ENCODE measurements at regions not wholly inside any gene's neighbourhood (a gene's known extent, or its start where the extent isn't known, plus 50 kb on each side); places are given as distances from the start of the nearest gene placed in this dataset.

- Histone ChIP-seq H3K27me3 (ENCODE audit: control insufficient read depth in 2 of 2, insufficient read depth in 2 of 2, low read length in 2 of 2) (no peaks in the 10 kb centered on the region), H3K36me3 (ENCODE audit: control insufficient read depth in 2 of 2, extremely low read depth in 1 of 2, insufficient read depth in 2 of 2, low read length in 2 of 2) (no peaks in the 10 kb centered on the region), H3K4me2 (ENCODE audit: insufficient read depth, low read length) (no peak overlapping the region), H3K9ac (replicated peaks; ENCODE audit: extremely low read depth, insufficient read depth, low read length) (no peak overlapping the region), H3K9me1 (replicated peaks; ENCODE audit: control insufficient read depth, extremely low read depth, insufficient read depth, low read length) (no peaks in the 10 kb centered on the region), H3K4me1 (ENCODE audit: control insufficient read depth, extremely low read depth, insufficient read depth, low read length) (no peaks in the 10 kb centered on the region), H3K4me3 (replicated peaks in 1 of 3; ENCODE audit: insufficient read depth in 1 of 3, low read depth in 1 of 3, low read length in 3 of 3) (no peak overlapping the region), H4K20me1 (replicated peaks; ENCODE audit: control insufficient read depth, extremely low read depth, insufficient read depth, low read length) (no peaks in the 10 kb centered on the region), H2AFZ (ENCODE audit: low read depth, low read length) (no peak overlapping the region), H3K79me2 (ENCODE audit: control insufficient read depth, insufficient read depth, low read length) (no peaks in the 10 kb centered on the region), H3K9me3 (replicated peaks; ENCODE audit: control insufficient read depth, insufficient read depth, low read length) (no peaks in the 10 kb centered on the region), H3K27ac (ENCODE audit: insufficient read depth, low read depth, low read length) (no peak overlapping the region)
- dilution Hi-C loops (cut with MboI; ENCODE audit: extremely low pct_ligation_motif_present, low sequenced_read_pairs): no loop called here
- TF ChIP-seq GATA2 (IDR thresholded peaks at IDR 0.05; ENCODE audit: insufficient read depth, insufficient read length, low read depth, low read length) (no peak), EZH2 (IDR thresholded peaks at IDR 0.05; ENCODE audit: borderline replicate concordance, low read depth, low read length, severe bottlenecking) (no peak), JUN (IDR thresholded peaks at IDR 0.05; ENCODE audit: borderline replicate concordance, insufficient read depth, insufficient read length, low read depth) (no peak), POLR2AphosphoS5 (IDR thresholded peaks at IDR 0.05; ENCODE audit: insufficient read depth, low read depth, low read length) (no peak), POLR2A (IDR thresholded peaks at IDR 0.05; ENCODE audit: low read depth, low read length) (no peak), FOS (IDR thresholded peaks at IDR 0.05; ENCODE audit: borderline replicate concordance, insufficient read depth, low read length) (no peak), MAX (IDR thresholded peaks at IDR 0.05; ENCODE audit: insufficient read depth, insufficient read length) (no peak), CTCF (IDR thresholded peaks at IDR 0.05; ENCODE audit: extremely low read depth in 1 of 2, insufficient read depth in 1 of 2, low read depth in 1 of 2, low read length in 2 of 2) (no peak)
- ChIA-PET POLR2A (no interaction called here), CTCF (interaction anchor here (0.9 to 3.8 kb wide), 3 partner anchors 11 to 173 kb away, joined by 3 to 17 read pairs (median 6); no protein-coding TSS in a partner anchor)
- no peak for FAIRE-seq
- no peak for DNase-seq (ENCODE audit: low read depth, low spot score)
- intact Hi-C loops (cut with micrococcal nuclease): no loop called here
- no TSS peak for BruUV-seq (replicated peaks)
Measured at GRCh38 chr2:67857836-67858235, 205.0 kb downstream of the C1D start.
